SIG-M5 treated with dmso at 0.1 percent for 504 hours (cell line): ENCODE measurements at regions not wholly inside any gene's neighbourhood (a gene's known extent, or its start where the extent isn't known, plus 50 kb on each side); places are given as distances from the start of the nearest gene placed in this dataset.
"Not testable (repeated sequence)": the region's sequence is repeated elsewhere in the genome, so short reads cannot be mapped to it uniquely, and the experiment has no call there.

Experiments used
- DNase-seq: peaks from one replicate; lab custom pipeline; 2025; ENCODE audit not compliant: unreplicated experiment; lab: John Stamatoyannopoulos, UW

DNA sequence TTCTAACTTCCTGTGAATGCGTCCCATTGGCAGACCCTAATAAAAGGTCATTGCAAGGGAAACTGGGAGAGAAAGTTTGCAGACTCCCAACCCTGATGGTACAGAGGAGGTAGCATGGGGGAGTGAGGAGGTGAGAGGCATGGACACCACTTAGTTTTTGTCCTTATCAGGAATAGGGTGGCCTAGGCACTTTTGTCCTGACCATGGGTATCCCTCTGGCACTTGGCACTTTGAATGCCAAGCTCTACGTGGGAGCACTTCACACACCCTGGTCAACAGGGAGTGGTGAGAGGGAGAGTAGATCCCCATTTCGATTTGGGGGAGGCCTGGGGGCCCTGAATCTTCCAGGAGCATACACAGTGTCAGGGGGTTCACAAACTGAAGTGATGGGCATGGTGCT, 75.6 kb upstream of the SH3PXD2B start:
- DNase-seq = no peak

DNA sequence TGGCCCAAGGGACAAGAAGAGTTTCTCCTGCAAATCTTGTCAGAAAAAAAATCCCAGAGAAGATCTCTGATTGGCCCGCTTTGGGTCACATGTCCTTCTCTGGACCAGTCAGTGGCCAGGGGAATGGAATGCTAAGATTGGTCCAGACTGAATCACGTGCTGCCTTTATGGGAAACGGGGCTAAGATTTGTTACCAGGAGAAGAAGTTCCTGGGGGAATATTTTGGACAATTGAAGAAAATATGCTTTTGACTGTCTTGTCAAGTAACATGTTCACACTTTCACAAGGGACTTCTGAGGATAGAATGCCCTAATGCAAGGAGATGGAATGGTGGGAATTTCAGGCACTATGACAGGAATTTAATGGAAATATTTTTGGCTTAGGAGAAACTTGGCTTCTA, 74.1 kb upstream of the SH3PXD2B start:
- DNase-seq = no peak

DNA sequence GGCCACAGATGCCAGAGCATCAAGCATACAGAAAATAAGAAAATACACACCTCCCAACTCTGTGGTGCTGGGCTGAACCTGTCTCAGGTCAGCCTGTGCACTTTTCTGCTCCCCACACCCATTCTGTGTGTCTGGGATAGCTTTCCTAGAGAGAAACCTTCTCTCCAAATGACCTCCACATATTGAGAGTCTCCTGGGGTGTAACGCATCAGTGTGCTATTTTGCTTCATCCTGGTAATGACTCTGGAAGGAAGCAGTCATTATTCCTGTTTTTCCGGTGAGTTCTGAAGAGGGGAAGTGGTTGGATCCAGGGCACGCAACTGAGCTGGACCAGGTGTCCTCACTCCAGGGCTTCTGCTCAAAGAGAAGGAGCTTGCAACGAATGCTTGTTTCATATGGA, 73.2 kb upstream of the SH3PXD2B start:
- no peak for DNase-seq

DNA sequence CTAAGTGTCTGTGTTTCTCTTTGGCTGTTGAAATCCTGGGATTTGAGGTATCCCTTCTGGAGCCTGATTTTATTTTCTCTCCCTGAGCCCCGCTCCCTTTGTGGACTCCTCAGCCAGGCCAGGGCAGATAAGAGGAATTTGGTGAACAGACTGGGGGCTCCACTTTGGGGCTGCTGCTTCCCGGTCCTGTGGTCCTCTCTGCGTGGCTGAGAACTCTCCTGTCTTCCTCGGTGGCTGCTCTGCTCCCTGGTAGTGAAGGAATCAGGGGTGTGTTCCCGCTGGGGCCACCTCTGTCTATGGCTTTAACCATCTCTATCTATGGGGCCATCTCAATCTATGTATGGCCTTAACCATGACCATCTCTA, 71.7 kb upstream of the SH3PXD2B start:
- no peak for DNase-seq

DNA sequence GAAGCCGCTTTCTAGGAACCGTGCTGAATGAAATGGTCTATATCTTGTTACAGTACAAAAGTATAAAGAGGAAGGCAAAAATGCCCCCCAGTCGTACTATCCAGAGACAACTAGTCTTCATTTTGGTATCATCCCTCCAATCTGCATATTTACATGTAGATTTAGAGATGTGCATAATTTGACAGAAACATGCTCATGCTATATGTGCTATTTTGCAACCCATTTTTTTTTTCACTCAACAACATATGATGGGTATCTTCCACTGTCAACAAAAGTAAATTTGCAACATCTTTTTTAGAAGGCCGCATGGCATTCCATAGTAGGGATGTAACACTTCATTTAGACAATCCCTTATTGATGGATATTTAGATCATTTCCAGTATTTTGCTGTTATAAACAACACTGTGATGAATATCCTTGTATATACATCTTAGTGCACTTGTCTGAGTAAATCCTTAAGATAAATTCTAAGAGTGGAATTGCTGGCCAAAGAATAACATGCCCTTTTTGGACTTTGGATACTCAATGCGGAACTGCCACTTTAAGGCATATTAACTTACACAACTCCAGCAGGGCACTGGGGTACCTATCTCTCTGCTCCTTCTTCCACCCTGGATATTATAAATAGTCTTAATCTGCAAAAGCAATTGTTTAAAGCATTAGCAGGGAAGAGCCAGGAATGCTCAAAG, 71.1 kb upstream of the SH3PXD2B start:
- DNase-seq = no peak

DNA sequence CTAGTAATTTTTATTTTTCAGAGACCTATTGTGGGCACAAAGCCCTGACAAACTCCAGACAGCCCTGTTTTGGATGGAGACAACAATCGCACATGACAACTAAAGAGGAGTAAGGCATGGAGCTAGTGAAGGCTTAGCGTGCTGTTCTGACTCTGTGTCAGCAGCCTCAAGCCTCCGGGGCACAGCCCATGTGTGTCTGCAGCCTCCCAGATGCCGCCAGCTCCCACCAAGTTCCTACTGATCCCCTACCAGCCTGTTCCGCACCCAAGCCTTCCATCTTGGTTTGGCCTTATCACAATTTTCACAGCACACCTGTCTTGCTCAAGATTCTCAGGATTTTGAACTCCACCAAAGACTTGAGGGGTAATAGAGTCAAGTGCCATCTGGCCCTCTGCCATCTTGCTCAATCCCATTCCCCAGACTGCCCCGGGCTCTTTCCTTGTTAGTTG, 70.3 kb upstream of the SH3PXD2B start:
- DNase-seq = no peak

GRCh38 chr5:172523146-172523745, 68.9 kb upstream of the SH3PXD2B start:
- DNase-seq = no peak

- DNase-seq = no peak
These were observed 67.1 kb upstream of the SH3PXD2B start for GRCh38 chr5:172521338-172521932.

- DNase-seq = no peak
These were observed 57.6 kb upstream of the SH3PXD2B start for GRCh38 chr5:172511952-172512351.

GRCh38 chr5:172509405-172509781, 55.1 kb upstream of the SH3PXD2B start:
- DNase-seq = no peak

DNA sequence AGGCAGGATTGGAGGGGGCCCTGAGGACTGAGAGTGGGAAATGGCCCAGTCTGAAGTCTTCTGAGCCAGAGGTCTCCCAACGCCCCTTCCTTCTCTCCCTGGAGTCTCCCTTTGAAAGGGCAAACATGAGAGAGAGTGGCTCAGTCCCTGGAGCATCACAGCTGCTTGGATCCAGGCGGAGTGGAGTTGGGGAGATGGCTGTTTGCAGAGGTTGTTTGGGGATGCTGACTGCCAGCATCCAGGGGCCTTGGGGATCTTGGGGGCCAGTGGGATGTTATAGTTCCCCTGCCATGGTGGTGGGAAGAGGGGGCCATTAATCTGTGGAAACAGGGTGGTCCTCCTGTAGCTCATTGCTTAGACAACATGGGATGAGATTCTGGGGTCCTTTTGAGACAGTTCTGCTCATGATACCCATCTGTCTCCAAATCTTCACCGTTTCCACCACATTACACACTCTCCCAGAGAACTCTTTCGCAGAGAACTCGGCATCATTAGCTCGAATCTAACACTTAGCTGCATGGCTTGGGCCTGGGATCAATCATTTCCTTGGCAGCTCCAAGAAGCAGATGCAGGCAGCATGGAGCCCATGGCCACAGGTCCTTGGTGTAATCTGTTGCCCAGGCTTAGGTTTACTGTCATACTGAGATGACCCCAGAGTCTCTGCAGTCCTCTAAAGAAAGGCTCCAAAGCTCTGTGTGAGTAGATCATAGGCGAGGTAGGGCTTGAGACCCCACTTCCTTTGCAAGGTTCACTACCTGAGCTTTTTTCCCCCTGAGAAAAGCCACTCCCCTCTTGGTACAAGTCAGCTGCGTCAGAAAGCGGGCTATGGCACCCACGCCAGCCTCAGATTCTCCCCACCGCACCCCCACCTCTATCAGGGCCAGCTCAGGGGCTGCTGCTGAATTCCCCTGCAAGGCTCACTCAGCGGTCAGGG, 54.4 kb upstream of the SH3PXD2B start:
- DNase-seq = no peak

DNA sequence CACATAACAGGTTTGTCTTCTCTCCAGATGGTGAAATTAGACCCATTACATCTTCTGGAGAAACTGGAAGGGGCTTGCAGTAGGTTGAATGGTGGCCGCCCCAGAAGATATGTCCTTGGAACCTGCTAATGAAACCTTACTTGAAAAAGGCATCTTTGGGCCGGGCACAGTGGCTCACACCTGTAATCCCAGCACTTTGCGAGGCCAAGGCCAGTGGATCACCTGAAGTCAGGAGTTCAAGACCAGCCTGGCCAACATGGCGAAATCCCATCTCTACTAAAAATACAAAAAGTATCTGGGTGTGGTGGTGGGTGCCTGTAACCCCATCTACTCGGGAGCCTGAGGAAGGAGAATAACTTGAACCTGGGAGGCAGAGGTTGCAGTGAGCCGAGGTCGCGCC, 53.2 kb upstream of the SH3PXD2B start:
- not testable (repeated sequence) for DNase-seq

GRCh38 chr5:172506921-172507320, 52.6 kb upstream of the SH3PXD2B start:
- no peak for DNase-seq

DNA sequence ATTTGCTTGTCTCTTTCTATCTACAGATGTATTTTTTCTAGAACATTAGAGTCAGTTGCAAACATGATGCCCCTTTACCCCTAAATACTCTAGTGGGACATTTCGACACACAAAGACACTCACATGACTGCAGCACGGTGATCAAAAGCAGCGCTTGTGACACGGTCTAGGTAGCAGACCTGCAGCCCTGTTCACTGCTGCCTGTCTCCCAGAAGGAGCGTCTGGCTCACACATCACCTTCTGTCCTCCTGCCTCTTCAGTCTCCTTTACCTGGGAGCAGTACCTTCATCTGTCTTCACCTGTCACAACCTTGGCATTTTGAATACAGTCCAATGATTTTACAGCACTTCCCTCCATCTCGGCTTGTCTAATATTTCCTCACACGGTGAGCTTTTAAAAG, 51.9 kb upstream of the SH3PXD2B start:
- DNase-seq = no peak

DNA sequence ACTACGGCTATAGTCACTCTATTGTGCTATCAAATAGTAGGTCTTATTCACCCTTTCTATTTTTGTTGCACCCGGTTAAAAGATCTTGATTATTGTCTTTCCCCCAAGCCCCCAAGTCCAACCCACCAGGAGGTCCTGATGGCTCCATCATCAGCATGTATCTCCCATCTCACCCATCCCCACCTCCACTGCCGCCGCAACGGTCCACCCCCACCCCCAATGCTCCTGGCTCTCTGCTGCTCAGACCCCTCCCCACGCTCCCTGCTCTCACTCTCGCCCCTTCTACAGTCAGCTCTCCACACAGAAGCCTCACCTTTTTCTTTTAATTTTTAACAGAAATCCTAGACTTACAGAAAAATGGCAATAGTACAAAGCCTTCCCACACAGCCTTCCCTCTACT, 51.5 kb upstream of the SH3PXD2B start:
- DNase-seq = no peak

GRCh38 chr5:172505403-172505759, 51.1 kb upstream of the SH3PXD2B start:
- no peak for DNase-seq

- DNase-seq = no peak
These were observed 50.5 kb upstream of the SH3PXD2B start for GRCh38 chr5:172504701-172505402.

DNA sequence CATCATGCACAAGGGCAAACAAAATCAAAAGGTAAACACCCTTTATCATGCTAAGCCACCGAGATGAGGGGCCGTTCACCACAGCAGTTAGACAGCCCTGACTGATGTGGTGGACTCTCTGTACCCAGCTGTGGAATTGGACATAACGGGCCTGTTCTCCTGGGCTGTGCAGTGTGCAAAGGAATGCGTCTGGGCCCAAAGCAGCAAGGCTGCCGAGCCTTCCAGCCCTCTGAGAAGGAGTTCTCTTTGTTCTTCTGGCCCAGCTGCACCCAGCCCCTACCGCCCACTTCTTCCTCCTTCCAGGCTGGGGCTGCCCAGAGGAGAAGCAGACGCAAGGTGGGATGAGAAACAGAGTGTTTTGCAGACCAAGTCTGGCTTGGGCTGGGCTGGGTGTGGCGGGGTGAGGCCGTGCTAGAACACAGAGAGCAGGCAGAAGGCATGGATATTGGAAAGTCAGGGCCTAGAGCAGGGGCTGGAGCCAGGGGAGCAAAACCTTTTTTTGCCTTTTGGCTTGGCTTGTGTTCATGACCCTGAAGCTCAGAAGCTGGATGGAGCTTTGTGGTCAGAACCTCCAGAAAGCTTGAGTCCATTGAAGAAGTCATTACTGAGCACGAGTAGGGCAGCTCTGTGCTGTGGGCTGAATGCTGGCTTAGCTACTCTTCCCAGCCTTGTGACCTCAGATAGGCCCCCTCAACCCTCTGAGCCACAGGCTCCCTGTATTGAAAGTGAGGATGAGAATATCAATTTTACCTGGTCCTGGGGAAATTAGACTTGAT, 49.8 kb upstream of the SH3PXD2B start:
- DNase-seq = no peak
